Neuronal stem cell (in vitro differentiated cells): ENCODE measurements at regions not wholly inside any gene's neighbourhood (a gene's known extent, or its start where the extent isn't known, plus 50 kb on each side); places are given as distances from the start of the nearest gene placed in this dataset.

ENCODE experiments used
- DNase-seq: peaks from one replicate; pipeline ENCODE4 v3.0.0-alpha.2; 2013; ENCODE audit warnings: low spot score
- H2AFZ ChIP-seq: one replicate; pipeline ENCODE4 v1.6.1; 2013; ENCODE audit warnings: mild to moderate bottlenecking, low read length, inconsistent platforms
- H2AK5ac ChIP-seq: 2 replicates; pipeline ENCODE4 v1.6.1; 2013; ENCODE audit warnings: low read depth, mild to moderate bottlenecking, inconsistent platforms, low read length, moderate library complexity, mixed read lengths
- H2BK120ac ChIP-seq: 2 replicates; pipeline ENCODE4 v1.6.1; 2013; ENCODE audit warnings: low read depth, mild to moderate bottlenecking, inconsistent platforms, low read length, moderate library complexity, mixed read lengths
- H2BK12ac ChIP-seq: one replicate; pipeline ENCODE4 v1.6.1; 2013; ENCODE audit warnings: low read length, inconsistent platforms
- H2BK15ac ChIP-seq: 2 replicates; pipeline ENCODE4 v1.6.1; 2013; ENCODE audit warnings: mild to moderate bottlenecking, low read length, inconsistent platforms, mixed read lengths
- H2BK5ac ChIP-seq: one replicate; pipeline ENCODE4 v1.6.1; 2013; ENCODE audit warnings: inconsistent platforms, mild to moderate bottlenecking, low read length, moderate library complexity
- H3K14ac ChIP-seq: one replicate; pipeline ENCODE4 v1.6.1; 2013; ENCODE audit warnings: low read length, inconsistent platforms
- H3K18ac ChIP-seq: 2 replicates; pipeline ENCODE4 v1.6.1; 2013; ENCODE audit warnings: low read length, inconsistent platforms
- H3K23ac ChIP-seq: 2 replicates; pipeline ENCODE4 v1.6.1; 2013; ENCODE audit warnings: low read depth, mild to moderate bottlenecking, mixed read lengths, low read length, inconsistent platforms; ENCODE audit not compliant: poor library complexity
- H3K27ac ChIP-seq: replicated peaks from 3 replicates; pipeline ENCODE4 v1.5.1; 2013; ENCODE audit warnings: low read length, inconsistent platforms
- H3K27me3 ChIP-seq, 3 experiments: 2 replicates each; pipeline ENCODE4 v1.6.1; 2013; ENCODE audit warnings: low read length in 3 of 3, mild to moderate bottlenecking in 2 of 3, inconsistent platforms in 1 of 3, low read depth in 1 of 3, mixed read lengths in 1 of 3, moderate library complexity in 1 of 3; ENCODE audit not compliant: control insufficient read depth in 3 of 3, insufficient read depth in 3 of 3
- H3K36me3 ChIP-seq, 2 donors: replicated peaks in 1 of 2; 2 replicates each; pipeline ENCODE4 v1.6.1; 2013; ENCODE audit warnings: low read length in 2 of 2; ENCODE audit not compliant: control insufficient read depth in 2 of 2, insufficient read depth in 2 of 2
- H3K4ac ChIP-seq: 2 replicates; pipeline ENCODE4 v1.6.1; 2013; ENCODE audit warnings: inconsistent platforms, mild to moderate bottlenecking, low read length, moderate library complexity
- H3K4me1 ChIP-seq, 2 donors: 1 replicate in 1 of 2; 2 replicates in 1 of 2; pipeline ENCODE4 v1.6.1; 2013; ENCODE audit warnings: low read length in 2 of 2, low read depth in 1 of 2; ENCODE audit not compliant: control insufficient read depth in 2 of 2, insufficient read depth in 1 of 2
- H3K4me2 ChIP-seq: one replicate; pipeline ENCODE4 v1.6.1; 2013; ENCODE audit warnings: mild to moderate bottlenecking, low read length, inconsistent platforms; ENCODE audit not compliant: insufficient read depth, poor library complexity, severe bottlenecking
- H3K4me3 ChIP-seq, 2 donors: 2 replicates each; pipeline ENCODE4 v1.5.1; 2013; ENCODE audit warnings: low read length in 2 of 2, mild to moderate bottlenecking in 2 of 2, inconsistent platforms in 1 of 2, moderate library complexity in 1 of 2
- H3K79me1 ChIP-seq: one replicate; pipeline ENCODE4 v1.6.1; 2013; ENCODE audit warnings: low read depth, mild to moderate bottlenecking, inconsistent platforms, low read length, moderate library complexity
- H3K9ac ChIP-seq: one replicate; pipeline ENCODE4 v1.6.1; 2013; ENCODE audit warnings: mild to moderate bottlenecking, low read depth, low read length, inconsistent platforms; ENCODE audit not compliant: poor library complexity
- H3K9me3 ChIP-seq, 2 donors: replicated peaks in 1 of 2; 2 replicates each; pipeline versions ENCODE3 to v1.6.1; 2013; ENCODE audit warnings: low read length in 2 of 2, mild to moderate bottlenecking in 2 of 2, inconsistent platforms in 1 of 2, low read depth in 1 of 2, mixed read lengths in 1 of 2, moderate library complexity in 1 of 2; ENCODE audit not compliant: control insufficient read depth in 2 of 2, insufficient read depth in 1 of 2
- H4K8ac ChIP-seq: one replicate; pipeline ENCODE4 v1.6.1; 2013; ENCODE audit warnings: low read depth, mild to moderate bottlenecking, inconsistent platforms, low read length, moderate library complexity
- H4K91ac ChIP-seq: one replicate; pipeline ENCODE4 v1.6.1; 2013; ENCODE audit warnings: low read length, low read depth, mild to moderate bottlenecking, inconsistent platforms; ENCODE audit not compliant: poor library complexity
- WGBS, 2 donors: extraction: QIAGEN DNeasy Blood & Tissue Kit; methylation state at CpG; one replicate each; pipeline ENCODE4 v1.1.7; 2013; ENCODE audit warnings: missing lambda C conversion rate in 2 of 2, mixed read lengths in 1 of 2; ENCODE audit not compliant: insufficient read length in 2 of 2, insufficient replicate concordance in 1 of 2; ENCODE audit errors: extremely low coverage in 2 of 2; 5-methylcytosine and 5-hydroxymethylcytosine counted together

GRCh38 chr4:175946472-175947116, 119.0 kb upstream of the WDR17 start:
- Histone ChIP-seq H3K79me1 (no peaks in the 10 kb centered on the region), H2BK15ac (no peak overlapping the region), H4K91ac (no peak overlapping the region), H2BK120ac (no peak overlapping the region), H2BK12ac (no peak overlapping the region), H3K27ac (no peak overlapping the region), H3K23ac (no peak overlapping the region), H3K36me3 (no peaks in the 10 kb centered on the region), H3K9me3 (peaks cover 0 to 2% of the 10 kb centered on the region in 2 donors), H2BK5ac (no peak overlapping the region), H3K4me1 (no peaks in the 10 kb centered on the region), H4K8ac (no peak overlapping the region), H2AK5ac (no peak overlapping the region), H2AFZ (no peak overlapping the region), H3K27me3 (no peaks in the 10 kb centered on the region), H3K4ac (no peak overlapping the region), H3K18ac (no peak overlapping the region), H3K4me2 (no peak overlapping the region), H3K4me3 (peak overlapping the region in 1 of 2 donors; percentile 69), H3K14ac (no peak overlapping the region), H3K9ac (no peak overlapping the region)
- no CpG with 5 or more reads among the region's 6 CpGs for WGBS, 2 donors
- DNase-seq: no peak

GRCh38 chr4:175947117-175947722, 118.4 kb upstream of the WDR17 start:
- no peak overlapping the region for H2BK120ac ChIP-seq
- no peak overlapping the region for H3K27ac ChIP-seq
- H2BK15ac ChIP-seq: no peak overlapping the region
- DNase-seq: no peak
- no peak overlapping the region for H3K23ac ChIP-seq
- H3K4me2 ChIP-seq: no peak overlapping the region
- H3K14ac ChIP-seq: no peak overlapping the region
- H3K27me3 ChIP-seq: no peaks in the 10 kb centered on the region
- no peak overlapping the region for H3K18ac ChIP-seq
- H4K8ac ChIP-seq: no peak overlapping the region
- H3K4me3 ChIP-seq: no peak overlapping the region
- no peaks in the 10 kb centered on the region for H3K4me1 ChIP-seq
- H4K91ac ChIP-seq: no peak overlapping the region
- H2BK5ac ChIP-seq: no peak overlapping the region
- H3K9ac ChIP-seq: no peak overlapping the region
- H2AFZ ChIP-seq: no peak overlapping the region
- H3K4ac ChIP-seq: no peak overlapping the region
- H3K36me3 ChIP-seq: no peaks in the 10 kb centered on the region
- H3K9me3 ChIP-seq: peaks cover 0 to 2% of the 10 kb centered on the region in 2 donors
- H2AK5ac ChIP-seq: no peak overlapping the region
- H3K79me1 ChIP-seq: no peaks in the 10 kb centered on the region
- no CpG with 5 or more reads among the region's 4 CpGs for WGBS, 2 donors
- no peak overlapping the region for H2BK12ac ChIP-seq

GRCh38 chr4:175951794-175952193, 113.8 kb upstream of the WDR17 start:
- H3K23ac ChIP-seq: no peak overlapping the region
- H3K9me3 ChIP-seq: peaks cover 0 to 2% of the 10 kb centered on the region in 2 donors
- no peak overlapping the region for H3K4ac ChIP-seq
- no peaks in the 10 kb centered on the region for H3K79me1 ChIP-seq
- WGBS, 2 donors: no CpG with 5 or more reads among the region's 1 CpG
- no peak overlapping the region for H3K27ac ChIP-seq
- H3K4me2 ChIP-seq: no peak overlapping the region
- H3K36me3 ChIP-seq: no peaks in the 10 kb centered on the region
- no peak overlapping the region for H2BK120ac ChIP-seq
- H3K18ac ChIP-seq: no peak overlapping the region
- no peak overlapping the region for H3K9ac ChIP-seq
- no peak overlapping the region for H2BK5ac ChIP-seq
- no peak overlapping the region for H4K8ac ChIP-seq
- H3K14ac ChIP-seq: no peak overlapping the region
- no peak overlapping the region for H3K4me3 ChIP-seq
- no peak overlapping the region for H2AK5ac ChIP-seq
- H4K91ac ChIP-seq: no peak overlapping the region
- H2AFZ ChIP-seq: no peak overlapping the region
- no peak overlapping the region for H2BK12ac ChIP-seq
- no peak for DNase-seq
- no peak overlapping the region for H2BK15ac ChIP-seq
- H3K27me3 ChIP-seq: no peaks in the 10 kb centered on the region
- H3K4me1 ChIP-seq: no peaks in the 10 kb centered on the region

- Histone ChIP-seq H3K4me1 (no peaks in the 10 kb centered on the region), H2BK5ac (no peak overlapping the region), H3K79me1 (no peaks in the 10 kb centered on the region), H3K23ac (no peak overlapping the region), H2BK12ac (no peak overlapping the region), H3K4me2 (no peak overlapping the region), H2BK120ac (no peak overlapping the region), H3K9me3 (peaks cover 0 to 2% of the 10 kb centered on the region in 2 donors), H4K8ac (no peak overlapping the region), H2AK5ac (no peak overlapping the region), H3K27me3 (no peaks in the 10 kb centered on the region), H3K4me3 (no peak overlapping the region), H3K4ac (no peak overlapping the region), H2BK15ac (no peak overlapping the region), H3K27ac (no peak overlapping the region), H3K36me3 (no peaks in the 10 kb centered on the region), H2AFZ (no peak overlapping the region), H3K9ac (no peak overlapping the region), H3K14ac (no peak overlapping the region), H4K91ac (no peak overlapping the region), H3K18ac (no peak overlapping the region)
- no CpG with 5 or more reads among the region's 2 CpGs for WGBS, 2 donors
- DNase-seq: no peak
Measured at GRCh38 chr4:175953116-175953515, 112.5 kb upstream of the WDR17 start.
